GM13976 (cell line): ENCODE measurements at regions not wholly inside any gene's neighbourhood (a gene's known extent, or its start where the extent isn't known, plus 50 kb on each side); places are given as distances from the start of the nearest gene placed in this dataset.
A peak's percentile ranks its signal among the peaks of the same experiment; 100 is the strongest.

Experiments
- DNase-seq: peaks from one replicate; pipeline ENCODE4 v3.0.0; 2012; ENCODE audit warnings: low spot score
- CTCF ChIP-seq: IDR thresholded peaks from 2 replicates; pipeline ENCODE4 v1.5.1; 2012; ENCODE audit warnings: borderline replicate concordance, mild to moderate bottlenecking; ENCODE audit not compliant: insufficient read depth; ENCODE audit errors: extremely low read depth, missing control alignments, control extremely low read depth
- in situ Hi-C: fragments of 300-500 bp; cut with MboI; formaldehyde crosslinking; loops from one replicate; pipeline ENCODE4 v1.12.0; 2022; ENCODE audit warnings: low sequenced_read_pairs, mixed read lengths, inconsistent platforms; ENCODE audit not compliant: unreplicated experiment

DNA sequence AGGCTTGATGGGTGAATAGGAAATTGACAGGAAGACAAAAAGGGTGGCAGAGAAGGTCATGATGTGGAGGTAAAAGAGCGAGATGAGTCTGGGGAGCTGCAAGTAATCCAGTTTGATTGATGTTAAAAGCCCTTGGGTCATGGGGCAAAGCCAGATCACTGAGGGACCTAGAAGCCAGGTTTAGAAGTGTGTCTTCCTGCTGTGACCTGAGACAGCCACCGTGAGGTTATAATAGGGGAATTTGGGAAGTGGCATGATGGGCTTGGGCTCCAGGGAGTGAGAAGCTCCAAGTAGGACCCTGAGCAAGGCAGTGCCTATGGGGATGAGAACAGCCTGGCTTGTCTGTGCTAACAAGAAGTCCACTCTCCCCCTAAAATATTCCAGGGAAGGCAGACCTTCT is 298.5 kb downstream of the RPLP1 start:
- no peak for TF ChIP-seq CTCF
- in situ Hi-C loops, result loop anchor here (25.0 kb wide), 1 partner anchor 336 kb away; the partner anchor contains the start of gene TLE3
- DNase-seq, result no peak

- no peak for TF ChIP-seq CTCF
- no peak for DNase-seq
- in situ Hi-C loops, result loop anchor here (25.0 kb wide), 1 partner anchor 336 kb away; the partner anchor contains the start of gene TLE3
Measured at GRCh38 chr15:69751566-69751965, 298.9 kb downstream of the RPLP1 start.

- TF ChIP-seq CTCF, result no peak
- in situ Hi-C loops, result loop anchor here (25.0 kb wide), 1 partner anchor 333 kb away; the partner anchor contains the start of gene TLE3
- no peak for DNase-seq
Measured at GRCh38 chr15:69753867-69754266, 301.2 kb downstream of the RPLP1 start.

- no peak for DNase-seq
- in situ Hi-C loops, result loop anchor here (25.0 kb wide), 1 partner anchor 333 kb away; the partner anchor contains the start of gene TLE3
- no peak for TF ChIP-seq CTCF
Measured at GRCh38 chr15:69754313-69754712, 301.7 kb downstream of the RPLP1 start.

GRCh38 chr15:69755551-69756310 is 303.1 kb downstream of the RPLP1 start:
- in situ Hi-C loops, result loop anchor here (25.0 kb wide), 1 partner anchor 332 kb away; the partner anchor contains the start of gene TLE3
- TF ChIP-seq CTCF, result no peak
- peak; percentile 79 for DNase-seq

DNA sequence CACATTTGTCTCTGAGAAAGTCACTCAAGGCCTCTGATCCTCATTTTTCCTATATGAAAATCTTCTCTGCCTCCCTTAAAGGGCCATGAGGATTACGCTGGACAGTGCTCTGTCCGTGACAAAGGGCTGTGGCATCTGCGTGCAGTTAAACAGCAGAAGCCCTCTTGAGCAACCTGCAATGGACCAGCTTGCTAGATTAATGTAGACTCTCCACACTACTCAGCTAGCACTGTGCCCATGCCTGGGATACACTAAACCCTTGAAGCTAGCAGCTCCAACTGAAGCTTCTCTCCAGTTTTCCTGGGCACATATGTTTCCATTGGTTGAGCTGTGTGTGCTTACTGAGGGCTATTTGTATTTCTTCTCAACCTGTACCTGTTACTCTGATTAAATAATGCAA is 303.8 kb downstream of the RPLP1 start:
- DNase-seq, result no peak
- in situ Hi-C loops, result loop anchor here (25.0 kb wide), 1 partner anchor 331 kb away; the partner anchor contains the start of gene TLE3
- TF ChIP-seq CTCF, result no peak

GRCh38 chr15:69757186-69757585 is 304.6 kb downstream of the RPLP1 start:
- no peak for TF ChIP-seq CTCF
- in situ Hi-C loops, result loop anchor here (25.0 kb wide), 1 partner anchor 330 kb away; the partner anchor contains the start of gene TLE3
- DNase-seq, result no peak
